GM12875 (cell line): ENCODE measurements at regions not wholly inside any gene's neighbourhood (a gene's known extent, or its start where the extent isn't known, plus 50 kb on each side); places are given as distances from the start of the nearest gene placed in this dataset.

Experiments
- H3K4me3 ChIP-seq: one replicate; pipeline ENCODE4 v1.5.1; 2011; ENCODE audit warnings: low read depth, low read length, control low read depth
- TF ChIP-seq, protein P1 (sequence below): IDR thresholded peaks from 2 replicates; pipeline ENCODE4 v1.5.1; 2011; ENCODE audit warnings: low read depth, mild to moderate bottlenecking, control low read depth, inconsistent platforms, low read length, moderate library complexity, borderline replicate concordance; ENCODE audit not compliant: insufficient read depth

GRCh38 chr4:58587856-58588255 is 1477.7 kb upstream of the IGFBP7 start:
- TF ChIP-seq, protein P1, sequence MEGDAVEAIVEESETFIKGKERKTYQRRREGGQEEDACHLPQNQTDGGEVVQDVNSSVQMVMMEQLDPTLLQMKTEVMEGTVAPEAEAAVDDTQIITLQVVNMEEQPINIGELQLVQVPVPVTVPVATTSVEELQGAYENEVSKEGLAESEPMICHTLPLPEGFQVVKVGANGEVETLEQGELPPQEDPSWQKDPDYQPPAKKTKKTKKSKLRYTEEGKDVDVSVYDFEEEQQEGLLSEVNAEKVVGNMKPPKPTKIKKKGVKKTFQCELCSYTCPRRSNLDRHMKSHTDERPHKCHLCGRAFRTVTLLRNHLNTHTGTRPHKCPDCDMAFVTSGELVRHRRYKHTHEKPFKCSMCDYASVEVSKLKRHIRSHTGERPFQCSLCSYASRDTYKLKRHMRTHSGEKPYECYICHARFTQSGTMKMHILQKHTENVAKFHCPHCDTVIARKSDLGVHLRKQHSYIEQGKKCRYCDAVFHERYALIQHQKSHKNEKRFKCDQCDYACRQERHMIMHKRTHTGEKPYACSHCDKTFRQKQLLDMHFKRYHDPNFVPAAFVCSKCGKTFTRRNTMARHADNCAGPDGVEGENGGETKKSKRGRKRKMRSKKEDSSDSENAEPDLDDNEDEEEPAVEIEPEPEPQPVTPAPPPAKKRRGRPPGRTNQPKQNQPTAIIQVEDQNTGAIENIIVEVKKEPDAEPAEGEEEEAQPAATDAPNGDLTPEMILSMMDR: no peak
- H3K4me3 ChIP-seq: no peak overlapping the region

DNA sequence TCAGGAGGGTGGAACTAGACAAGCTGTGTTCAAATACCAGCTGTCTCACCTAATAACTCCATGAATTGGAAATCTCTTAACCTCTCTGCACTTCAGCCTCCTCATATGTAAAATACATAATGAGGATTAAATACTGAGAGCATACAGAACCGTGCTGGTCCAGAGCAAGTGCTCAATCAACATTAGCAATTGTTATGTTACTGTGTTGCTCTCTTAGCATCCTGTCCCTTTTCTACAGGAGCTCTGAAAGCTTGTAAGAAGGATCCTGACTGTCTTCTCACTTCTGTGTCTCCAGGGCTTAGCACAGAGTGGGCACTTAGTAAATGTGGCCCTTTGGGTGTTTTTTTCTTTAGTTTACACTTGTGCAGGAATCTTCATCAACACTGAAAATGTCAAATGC is 1456.1 kb upstream of the IGFBP7 start:
- H3K4me3 ChIP-seq: no peak overlapping the region
- TF ChIP-seq, protein P1: no peak

GRCh38 chr4:58564695-58565475 is 1454.7 kb upstream of the IGFBP7 start:
- TF ChIP-seq, protein P1: no peak
- no peak overlapping the region for H3K4me3 ChIP-seq

DNA sequence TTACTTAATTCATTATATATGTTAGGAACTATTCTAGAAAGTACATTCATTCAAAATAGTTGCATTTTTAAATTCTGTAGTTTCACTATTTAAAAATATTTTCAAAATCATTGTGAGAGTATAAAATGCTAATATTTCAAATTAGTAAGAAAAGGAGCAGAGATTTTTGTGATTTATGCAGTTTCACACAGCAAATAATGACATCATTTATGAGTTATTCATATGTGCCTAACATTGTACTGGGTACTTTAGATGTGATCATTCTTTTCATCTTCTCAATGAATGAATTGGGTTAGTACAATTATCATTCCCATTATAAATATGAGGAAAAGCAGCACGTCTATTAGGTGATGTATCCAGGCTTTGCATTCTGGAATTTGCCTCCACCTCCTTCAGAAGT is 1451.0 kb upstream of the IGFBP7 start:
- no peak overlapping the region for H3K4me3 ChIP-seq
- TF ChIP-seq, protein P1: no peak

DNA sequence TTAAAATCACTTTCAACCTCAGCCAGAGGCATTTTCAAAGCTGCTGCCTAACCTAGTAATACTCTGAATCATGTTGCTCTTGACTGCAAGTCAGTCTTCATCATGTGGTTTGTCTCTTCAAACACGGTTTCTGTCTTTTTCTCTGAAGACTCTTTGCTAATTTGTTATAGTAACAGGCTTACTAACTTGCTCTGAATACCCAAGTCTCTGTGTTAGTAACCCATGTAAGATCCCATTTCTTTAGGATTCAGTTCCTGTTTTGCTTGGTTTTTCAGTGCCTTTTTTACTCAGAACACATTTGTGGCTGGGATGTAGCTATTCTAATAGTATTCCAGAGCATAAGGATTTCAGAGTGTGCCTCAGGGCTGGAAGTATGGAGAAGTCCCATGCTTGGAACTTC is 1450.6 kb upstream of the IGFBP7 start:
- TF ChIP-seq, protein P1: no peak
- H3K4me3 ChIP-seq: no peak overlapping the region

- TF ChIP-seq, protein P1: no peak
- H3K4me3 ChIP-seq: no peak overlapping the region
Measured at GRCh38 chr4:58553679-58554078, 1443.5 kb upstream of the IGFBP7 start.

- TF ChIP-seq, protein P1: no peak
- no peak overlapping the region for H3K4me3 ChIP-seq
Measured at GRCh38 chr4:58553031-58553430, 1442.8 kb upstream of the IGFBP7 start.
